HG03039 (cell line): ENCODE measurements at regions not wholly inside any gene's neighbourhood (a gene's known extent, or its start where the extent isn't known, plus 50 kb on each side); places are given as distances from the start of the nearest gene placed in this dataset.
"Not testable (repeated sequence)": the region's sequence is repeated elsewhere in the genome, so short reads cannot be mapped to it uniquely, and the experiment has no call there.

Experiments used
- ATAC-seq: cut with Tn5 transposase; IDR thresholded peaks from one replicate; pipeline ENCODE4 v1.9.1; 2021; ENCODE audit warnings: mild to moderate bottlenecking, moderate library complexity; ENCODE audit not compliant: unreplicated experiment

DNA sequence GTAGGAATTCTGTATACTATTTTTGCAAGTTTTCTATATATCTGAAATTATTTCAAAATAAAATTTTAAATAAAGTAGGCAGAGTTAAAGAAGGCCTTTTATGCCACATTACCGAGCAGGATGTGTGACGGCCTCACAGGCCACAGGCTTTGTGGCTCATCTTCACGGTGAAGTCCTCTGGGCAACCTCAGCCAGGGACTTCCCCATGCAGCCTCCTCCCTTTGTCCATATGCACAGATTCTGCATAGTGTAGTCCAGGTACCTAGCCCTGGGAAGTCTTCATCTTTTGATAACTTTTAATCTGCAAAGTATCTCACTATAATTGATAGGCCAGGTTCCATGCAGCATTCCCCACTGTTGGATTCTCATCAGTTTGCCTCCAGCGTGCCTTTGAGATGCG is 62.8 kb downstream of the ARHGAP11B start:
- not testable (repeated sequence) for ATAC-seq

DNA sequence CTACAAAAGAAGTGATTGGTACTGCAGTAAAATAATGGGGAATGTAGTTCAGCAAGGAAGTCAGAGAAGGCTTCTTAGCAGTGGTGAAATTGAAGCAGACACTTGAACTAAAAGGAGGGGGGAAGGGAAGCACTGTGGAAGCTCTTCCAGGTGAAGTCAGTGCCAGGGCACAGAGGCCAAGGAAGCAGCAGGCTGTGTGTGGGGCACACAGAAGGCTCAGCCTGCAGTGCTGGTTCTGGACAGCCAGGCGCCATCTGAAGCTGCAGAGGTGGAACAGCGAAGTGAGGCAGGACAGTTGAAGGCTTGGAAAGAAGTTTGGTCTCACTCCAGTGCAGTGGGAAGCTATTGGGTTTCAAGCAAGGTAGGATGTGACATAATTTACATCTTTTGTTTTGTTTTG is 64.2 kb downstream of the ARHGAP11B start:
- not testable (repeated sequence) for ATAC-seq

DNA sequence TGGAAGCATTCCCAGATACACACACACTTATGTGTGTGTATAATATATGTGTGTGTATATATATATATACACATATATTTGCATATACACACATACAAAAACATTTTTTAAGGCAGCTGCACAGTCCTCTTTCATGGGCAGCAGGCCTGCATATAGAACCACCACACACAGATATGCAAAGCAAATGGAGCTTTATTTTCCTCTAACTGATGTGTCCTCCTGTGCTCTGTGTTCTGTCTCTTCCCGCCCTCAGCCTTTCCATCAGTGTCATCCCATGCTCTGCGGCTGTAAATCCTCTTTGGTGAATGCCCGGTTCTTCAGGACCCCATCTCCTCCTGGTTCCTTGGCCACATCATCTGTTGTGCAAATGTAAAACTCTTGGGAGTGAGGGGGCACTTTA is 69.9 kb downstream of the ARHGAP11B start:
- ATAC-seq = not testable (repeated sequence)

DNA sequence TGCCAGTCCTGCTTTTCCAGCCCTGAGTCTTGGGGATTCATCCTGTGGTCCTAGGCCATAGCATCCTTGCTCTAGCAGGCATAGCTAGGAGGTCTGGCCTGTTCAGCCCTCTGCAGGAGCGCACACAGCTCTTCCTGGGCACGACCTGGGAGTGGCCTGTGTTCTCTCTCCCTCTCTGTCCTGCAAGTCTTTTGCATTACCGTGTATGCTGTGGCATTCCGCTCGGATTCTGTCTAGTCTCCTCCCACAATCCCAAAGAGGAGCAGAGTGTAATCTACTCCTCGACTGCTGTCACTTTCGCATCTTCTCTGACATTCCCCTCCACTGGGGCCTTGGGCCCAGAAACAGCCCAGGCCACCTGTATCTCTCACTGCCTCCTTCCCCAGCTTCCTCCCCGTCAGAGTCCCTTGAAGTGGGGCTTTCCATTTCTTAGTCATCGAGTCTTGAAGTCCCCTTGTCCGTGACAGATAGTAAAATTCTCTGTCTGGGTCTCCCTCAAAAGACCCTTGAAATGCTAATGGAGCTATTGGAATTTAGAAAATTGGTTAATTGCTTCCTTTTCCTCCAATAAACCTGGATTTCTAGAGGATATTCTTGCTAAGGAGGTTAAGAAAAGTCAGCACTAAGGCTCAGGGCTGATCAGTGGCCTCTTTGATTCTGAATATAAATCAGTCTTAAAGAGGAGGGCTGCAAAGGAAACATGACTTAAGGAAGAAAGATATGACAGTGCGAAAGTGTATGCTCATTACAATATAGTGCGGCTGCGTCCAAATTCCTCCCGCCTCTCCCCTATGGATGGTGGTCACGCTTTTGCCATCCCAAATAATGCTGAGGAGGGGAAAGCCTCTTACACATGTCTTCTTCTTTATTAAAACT is 70.7 kb downstream of the ARHGAP11B start:
- peak; percentile 70 for ATAC-seq

DNA sequence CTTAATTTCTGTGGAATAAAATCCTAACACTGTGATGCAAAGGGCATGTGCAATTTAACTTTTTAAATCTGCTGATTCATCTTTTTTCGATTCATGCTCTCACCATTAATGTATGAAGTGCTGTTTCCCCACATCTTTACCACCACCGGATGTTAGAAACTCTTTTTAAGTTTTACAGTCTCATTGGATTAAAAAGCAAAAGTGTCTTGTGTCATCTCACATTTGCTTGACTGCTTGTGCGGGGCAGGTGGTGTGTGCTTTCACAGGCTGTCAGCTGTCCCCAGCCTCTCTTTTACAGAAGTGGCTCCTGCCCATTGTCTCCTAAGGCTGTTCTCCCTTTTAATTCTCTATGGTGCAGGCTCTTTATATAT is 71.4 kb downstream of the ARHGAP11B start:
- peak; percentile 43 for ATAC-seq

DNA sequence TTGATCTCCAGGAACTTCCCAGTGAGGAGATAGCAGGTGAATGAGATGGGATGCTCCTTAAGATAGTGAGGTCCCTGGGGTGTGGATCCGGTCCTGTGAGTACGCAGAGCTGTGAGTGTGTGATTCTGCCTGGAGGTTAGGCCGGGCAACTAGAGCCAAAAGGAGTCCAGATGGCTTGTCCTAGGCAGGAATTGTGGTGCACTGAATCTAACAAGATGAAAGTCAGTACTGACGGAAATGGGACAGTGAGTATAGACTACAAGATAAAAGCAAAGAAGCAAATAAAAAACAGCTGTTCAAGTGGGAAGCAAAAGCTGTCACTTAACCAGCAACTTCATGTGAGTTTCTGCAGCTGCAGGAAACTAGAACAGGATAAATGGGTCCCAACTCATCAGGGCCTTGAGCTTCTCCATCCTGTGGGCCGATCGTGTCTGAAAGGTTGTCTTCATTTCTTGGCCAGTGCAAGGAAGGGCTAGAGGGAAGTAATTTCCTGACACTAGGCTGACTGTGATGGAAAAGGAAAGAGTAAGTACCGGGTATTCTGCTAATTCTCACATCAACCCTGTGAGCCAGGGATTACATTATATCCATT is 74.2 kb downstream of the ARHGAP11B start:
- not testable (repeated sequence) for ATAC-seq

DNA sequence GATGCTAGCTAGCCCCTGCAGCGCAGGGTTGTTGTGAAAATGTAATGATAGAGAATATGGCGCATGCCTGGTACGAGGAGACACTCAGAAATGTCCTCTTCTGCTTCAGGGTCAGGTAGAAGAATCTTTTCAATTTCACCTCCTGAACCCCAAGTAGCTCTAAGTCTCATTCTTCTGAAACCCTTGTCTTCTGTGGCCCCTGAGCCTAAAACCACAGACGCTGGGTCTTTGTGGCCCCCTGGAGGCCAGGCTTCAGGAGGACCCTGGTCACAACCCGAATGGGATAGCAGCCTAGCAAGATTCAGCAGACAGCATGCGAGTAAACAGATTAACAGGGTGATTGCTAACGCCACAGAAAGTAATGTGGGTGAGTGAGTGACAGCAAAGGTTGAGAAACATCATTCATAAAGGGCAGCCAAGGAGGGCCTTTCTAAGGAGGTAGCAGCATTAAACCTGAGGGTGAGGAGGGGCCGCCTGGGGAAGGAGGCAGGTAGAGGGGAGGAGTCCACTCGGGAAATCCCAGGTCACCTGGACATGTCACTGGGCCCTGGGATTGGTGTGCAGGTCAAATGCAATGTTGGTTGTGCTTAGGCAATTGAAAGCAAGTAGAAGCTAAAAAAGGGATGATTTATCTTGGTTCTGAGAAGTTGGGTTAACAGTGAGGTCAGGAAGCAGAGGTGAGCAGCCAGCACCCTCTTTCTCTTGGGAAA is 82.2 kb downstream of the ARHGAP11B start:
- ATAC-seq = not testable (repeated sequence)

DNA sequence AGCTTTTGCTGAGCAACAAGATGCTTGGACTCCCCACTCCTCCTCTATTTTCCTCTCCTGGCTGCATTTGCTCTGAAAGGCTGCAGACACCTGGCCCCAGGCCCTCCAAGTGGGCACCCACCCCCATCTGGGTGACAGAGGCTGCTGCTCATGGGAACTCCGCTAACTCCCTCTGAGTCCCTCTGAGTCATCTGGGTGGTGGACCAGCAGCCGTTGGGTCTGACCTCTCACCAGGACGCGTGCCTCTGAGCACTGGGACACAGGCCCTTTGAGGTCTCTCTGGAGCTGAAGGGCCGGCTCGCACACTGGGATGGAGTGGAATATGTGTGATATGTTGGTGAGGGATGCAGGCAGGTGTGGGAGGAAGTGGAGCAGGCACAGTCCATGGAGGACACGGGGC is 82.9 kb downstream of the ARHGAP11B start:
- not testable (repeated sequence) for ATAC-seq

DNA sequence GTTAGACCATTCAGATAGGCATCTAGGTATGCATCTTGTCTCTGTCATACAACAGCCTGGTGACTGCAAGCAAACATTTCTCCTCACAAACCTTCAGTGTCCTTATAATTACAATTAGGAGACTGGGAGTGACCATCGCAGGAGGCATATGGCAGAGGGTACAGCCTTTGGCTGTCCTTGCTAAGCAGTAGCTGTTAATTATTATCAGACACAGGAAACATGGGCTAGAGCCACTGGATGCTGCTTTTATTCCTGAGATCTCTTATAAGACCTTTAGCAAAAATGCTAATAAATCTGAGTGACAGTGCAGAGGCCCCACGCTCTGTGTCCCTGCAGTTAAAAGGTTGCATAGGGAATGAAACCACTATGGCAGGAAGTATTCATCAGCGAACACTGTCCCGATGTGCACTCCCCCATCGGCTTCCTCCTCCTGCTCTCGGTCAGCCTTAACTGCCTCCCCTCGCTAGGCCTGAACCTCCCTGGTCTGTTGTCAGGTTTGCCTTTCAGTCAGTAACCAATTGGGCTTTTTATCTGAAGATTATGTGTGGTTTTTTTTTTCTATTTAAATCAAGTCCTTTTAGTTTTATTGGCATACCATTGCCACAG is 92.2 kb downstream of the ARHGAP11B start:
- not testable (repeated sequence) for ATAC-seq

DNA sequence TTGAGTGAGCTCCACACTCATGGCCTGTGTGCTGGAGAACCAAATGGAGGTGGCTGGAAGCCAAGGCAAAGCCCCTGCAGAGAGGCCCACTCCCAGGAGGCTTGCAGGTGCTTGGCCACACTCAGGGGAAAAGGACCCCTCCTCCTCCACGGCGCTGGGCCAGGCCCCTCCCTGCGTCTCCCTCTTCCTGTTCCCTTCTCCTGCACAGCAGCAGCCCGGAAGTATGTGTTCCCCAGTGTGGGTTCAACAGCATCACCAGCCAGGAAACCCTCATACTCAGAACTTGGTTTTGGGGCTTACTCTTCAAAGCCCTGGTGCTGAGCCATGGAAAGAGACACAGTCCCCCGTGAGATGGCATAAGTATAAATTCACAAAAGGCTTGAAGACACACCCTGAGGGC is 93.4 kb downstream of the ARHGAP11B start:
- not testable (repeated sequence) for ATAC-seq

DNA sequence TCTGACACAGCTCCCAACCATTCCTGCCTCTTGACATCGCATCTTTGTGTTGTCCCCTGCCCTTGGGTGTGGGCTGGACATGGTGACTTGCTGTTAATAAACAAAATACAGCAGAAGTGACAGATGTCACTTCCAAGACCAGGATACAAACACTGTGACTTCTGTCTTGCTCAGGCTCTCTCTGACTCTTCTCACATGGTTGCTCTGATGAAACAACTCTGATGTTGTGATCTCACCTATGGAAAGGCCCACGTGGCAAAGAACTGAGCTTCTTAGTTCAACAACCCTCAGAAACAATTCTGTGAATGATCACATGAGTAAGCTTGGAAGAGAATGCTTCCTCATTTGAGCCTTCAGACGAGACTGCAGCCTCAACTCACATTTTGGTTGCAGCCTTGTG is 94.9 kb downstream of the ARHGAP11B start:
- ATAC-seq = not testable (repeated sequence)

DNA sequence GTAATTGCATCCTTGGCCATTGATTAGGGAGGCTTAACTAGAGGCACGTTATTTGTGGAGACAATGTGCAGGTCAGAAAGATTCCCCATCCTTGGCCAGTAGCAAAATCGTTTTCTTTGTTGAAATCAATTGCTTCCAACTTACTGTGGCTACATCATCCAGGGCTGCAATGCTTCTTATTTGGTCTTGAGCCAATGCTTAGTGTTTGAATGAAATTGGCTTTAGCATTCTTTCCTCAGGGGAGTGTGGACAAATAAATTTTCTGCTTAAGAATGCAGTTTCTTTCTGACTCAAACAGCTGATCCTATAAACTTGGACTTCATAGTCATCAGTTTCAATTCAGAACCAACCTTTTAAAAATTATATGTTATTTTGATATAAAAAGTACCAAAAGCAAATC is 95.6 kb downstream of the ARHGAP11B start:
- not testable (repeated sequence) for ATAC-seq

DNA sequence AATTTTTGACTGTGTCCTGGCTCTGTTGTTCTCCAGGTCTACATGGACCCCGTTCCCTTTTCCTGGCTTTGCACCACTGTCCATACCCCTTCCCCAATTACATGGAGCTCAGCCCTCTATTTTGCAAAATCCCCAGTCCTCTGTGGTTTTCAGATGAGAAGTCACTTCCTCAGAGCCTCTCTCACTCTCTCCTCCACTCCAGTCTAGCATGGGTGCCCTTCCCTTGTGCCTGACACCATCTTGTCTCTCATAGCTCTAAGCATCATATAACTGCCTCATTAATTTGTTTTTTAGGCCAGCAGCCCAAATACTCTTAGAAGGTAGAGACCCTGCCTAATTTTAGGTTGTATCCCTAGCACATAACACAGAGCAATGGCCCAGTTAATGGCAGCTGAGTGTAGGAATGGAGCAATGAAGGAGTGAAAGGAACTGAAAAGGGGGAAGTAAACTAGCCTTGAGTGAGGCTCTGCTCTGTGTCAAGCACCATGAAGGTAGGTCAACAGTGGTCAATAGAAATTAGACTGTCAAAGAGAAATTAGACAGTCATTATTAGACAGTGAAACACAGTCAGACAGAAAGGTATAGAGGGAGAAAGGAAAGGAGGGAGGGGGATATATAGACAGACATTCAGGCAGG is 97.7 kb downstream of the ARHGAP11B start:
- not testable (repeated sequence) for ATAC-seq

DNA sequence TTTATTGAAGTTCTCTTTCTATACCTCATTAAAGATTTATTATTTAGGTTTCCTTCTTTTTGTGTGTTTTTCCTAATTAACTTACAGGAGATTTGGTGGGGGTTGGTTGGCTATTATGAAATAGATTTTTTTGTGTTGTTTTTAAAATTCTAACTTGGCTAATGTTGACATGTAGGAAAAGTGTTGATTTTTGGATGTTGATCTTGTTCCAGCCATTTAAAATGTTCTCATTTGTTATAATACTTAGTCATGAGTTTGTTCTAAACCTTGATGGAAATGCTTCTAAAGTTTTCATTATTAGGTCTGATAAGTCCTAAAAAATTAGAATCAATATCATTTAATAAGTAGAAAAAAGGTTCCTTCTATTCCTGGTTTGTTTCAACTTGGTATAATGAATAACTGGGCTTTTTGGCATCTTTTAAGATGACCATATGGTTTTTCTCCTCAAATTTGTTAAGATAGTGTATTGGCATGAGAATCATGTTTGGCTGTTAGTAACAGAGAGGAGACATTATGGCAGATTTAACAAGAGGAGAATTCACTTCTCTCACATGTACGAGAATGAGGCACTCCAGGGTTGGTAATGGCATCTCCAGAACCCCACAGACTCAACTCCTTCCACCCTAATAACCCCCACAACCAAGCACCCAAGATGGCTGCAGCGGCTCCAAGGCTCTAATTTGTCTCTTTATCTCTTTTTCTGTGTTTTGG is 104.1 kb downstream of the ARHGAP11B start:
- not testable (repeated sequence) for ATAC-seq

DNA sequence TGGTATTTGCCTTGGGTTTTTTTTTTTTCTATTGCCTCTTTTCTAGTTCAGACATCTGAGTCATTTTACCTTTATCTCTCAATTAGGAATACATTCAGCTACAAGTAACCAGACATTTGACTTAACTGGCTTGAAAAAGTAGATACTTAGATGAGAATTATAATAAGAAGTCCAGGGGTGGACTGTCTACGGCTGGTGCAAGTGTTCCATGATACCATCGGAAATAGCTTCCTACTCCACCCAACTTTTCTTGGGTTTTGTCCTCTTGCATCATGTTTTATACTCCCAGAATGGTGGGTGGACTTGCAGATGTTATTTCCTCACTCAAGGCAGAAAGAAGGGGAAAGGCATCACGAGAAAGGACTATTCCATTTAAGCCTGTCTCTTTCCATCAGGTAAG is 104.7 kb downstream of the ARHGAP11B start:
- ATAC-seq = not testable (repeated sequence)

DNA sequence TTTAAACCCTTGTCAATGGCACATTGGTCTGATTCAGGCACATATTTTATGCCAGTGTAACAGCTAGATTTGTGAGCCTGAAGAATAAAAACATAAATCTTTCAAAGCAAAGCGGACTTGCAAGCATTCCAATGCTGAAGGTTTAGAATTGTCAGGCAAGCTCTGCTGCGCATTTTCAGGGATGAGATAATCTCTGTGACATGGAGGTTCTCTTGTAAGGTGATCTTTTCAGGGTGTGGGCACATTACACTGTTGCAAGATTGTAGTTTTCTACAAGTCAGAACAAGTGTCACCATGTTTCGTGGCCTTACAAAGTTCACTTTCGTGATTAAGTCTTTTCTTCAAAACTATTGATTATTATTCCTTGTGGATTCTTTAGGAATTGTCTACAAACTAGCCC is 106.2 kb downstream of the ARHGAP11B start:
- not testable (repeated sequence) for ATAC-seq

DNA sequence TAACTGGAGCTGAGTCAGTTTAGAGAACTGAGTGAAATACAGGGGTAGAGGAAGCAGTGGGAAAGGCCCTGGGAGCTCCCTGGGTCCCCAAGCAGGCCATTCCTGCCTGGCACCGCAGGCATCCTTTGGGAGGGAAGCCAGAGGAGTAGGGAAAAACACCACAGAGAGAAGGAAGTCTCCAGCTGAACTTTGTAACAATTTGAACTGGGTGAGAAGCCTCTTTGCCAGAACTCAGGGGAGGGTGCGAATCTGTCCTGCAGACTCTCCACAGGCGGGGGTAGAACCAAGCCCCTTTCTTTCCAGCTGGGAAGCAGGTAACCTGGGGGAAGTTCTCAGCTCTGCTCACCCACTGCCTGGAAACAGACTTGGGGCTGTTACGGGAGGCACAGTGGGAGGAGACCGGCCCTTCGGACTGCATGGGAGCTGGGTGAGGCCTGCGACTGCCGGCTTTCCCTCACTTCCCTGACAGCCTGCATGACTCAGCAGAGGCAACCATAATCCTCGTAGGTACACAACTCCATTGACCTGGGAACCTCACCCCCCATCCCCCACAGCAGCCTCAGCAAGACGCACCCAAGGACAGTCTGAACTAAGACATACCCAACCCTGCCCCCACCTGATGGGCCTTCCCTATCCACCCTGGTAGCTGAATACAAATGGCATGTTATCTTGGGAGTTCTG is 110.1 kb downstream of the ARHGAP11B start:
- ATAC-seq = not testable (repeated sequence)

DNA sequence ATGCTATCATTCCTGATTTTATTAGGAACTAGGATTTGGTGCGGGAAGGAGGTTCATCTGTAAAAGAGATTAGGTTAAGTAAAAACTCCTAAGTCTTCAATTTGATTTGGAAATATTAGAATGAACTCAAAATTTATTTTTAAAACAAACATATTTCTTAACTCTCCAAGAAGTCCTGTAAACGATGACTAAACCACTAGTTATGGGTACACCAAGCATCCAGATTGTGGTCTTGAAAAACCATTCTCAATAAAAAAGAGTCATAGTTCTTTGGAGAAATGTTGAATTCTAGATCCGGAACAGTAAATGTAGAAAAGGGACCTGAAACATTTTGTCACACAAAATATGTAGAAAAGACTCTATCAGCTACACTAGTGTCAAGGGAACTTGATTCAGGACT is 116.9 kb downstream of the ARHGAP11B start:
- not testable (repeated sequence) for ATAC-seq

DNA sequence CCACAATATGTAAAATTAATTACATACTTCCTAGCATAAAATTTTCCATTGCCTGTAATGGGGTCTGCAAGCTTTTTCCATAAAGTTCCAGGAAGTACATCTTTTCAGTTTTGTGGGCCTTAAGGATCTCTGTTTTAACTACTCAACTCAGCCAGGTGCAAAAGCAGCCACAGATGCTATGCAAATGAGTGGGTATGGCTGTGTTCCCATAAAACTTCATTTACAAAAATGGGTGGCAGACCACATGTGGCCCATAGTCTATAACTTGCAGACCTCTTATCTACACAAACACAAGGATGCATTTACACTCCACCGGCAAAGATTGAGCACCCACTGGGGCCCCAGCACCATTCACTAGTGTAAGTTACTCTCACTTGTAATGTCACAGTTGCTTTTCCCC is 123.1 kb downstream of the ARHGAP11B start:
- ATAC-seq = not testable (repeated sequence)
